Esophagus squamous epithelium (tissue), 4 donors: ENCODE measurements at regions not wholly inside any gene's neighbourhood (a gene's known extent, or its start where the extent isn't known, plus 50 kb on each side); places are given as distances from the start of the nearest gene placed in this dataset.

Source experiments
- POLR2A ChIP-seq, 4 donors: fragments of 450-650 bp; IDR thresholded peaks; one replicate each; pipeline ENCODE4 v1.6.1; 2017; ENCODE audit warnings: antibody characterized with exemption in 4 of 4, mild to moderate bottlenecking in 4 of 4, moderate library complexity in 3 of 4
- TF ChIP-seq, protein P1 (sequence below), 6 experiments: fragments of 450-650 bp in 4 of 6; fragments of 200-600 bp in 2 of 6; sonication (generic) in 2 of 6; IDR thresholded peaks; one replicate each; pipeline ENCODE4 v1.5.1; 2016 to 2019; ENCODE audit warnings: antibody characterized with exemption in 6 of 6, mild to moderate bottlenecking in 4 of 6, moderate library complexity in 4 of 6

DNA sequence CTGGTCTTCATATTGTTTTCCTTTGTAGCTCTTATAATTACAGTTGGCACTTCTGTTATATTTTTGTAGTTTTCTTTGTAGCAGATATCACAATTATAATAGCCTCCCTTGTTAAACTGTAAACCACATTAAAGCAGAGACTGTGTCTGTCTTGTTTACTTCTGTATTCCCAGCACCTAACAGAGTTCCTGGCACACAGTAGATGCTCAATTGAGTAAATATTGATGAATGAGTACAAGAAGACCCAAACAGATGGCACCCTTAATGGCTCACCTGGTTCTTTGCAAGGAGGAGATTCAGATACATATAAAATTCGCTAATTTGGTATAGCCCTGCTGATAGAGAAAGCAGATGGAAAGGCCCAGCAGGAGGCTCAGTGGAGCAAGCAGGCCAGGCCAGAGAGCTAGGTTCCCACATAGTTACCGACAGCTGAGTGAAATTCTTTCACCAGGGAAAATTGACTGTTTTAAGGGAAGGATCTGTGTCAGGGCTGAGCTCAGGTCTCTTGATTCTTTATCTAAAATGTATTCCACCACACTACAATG is 120.1 kb downstream of the NUP35 start:
- TF ChIP-seq, protein P1, sequence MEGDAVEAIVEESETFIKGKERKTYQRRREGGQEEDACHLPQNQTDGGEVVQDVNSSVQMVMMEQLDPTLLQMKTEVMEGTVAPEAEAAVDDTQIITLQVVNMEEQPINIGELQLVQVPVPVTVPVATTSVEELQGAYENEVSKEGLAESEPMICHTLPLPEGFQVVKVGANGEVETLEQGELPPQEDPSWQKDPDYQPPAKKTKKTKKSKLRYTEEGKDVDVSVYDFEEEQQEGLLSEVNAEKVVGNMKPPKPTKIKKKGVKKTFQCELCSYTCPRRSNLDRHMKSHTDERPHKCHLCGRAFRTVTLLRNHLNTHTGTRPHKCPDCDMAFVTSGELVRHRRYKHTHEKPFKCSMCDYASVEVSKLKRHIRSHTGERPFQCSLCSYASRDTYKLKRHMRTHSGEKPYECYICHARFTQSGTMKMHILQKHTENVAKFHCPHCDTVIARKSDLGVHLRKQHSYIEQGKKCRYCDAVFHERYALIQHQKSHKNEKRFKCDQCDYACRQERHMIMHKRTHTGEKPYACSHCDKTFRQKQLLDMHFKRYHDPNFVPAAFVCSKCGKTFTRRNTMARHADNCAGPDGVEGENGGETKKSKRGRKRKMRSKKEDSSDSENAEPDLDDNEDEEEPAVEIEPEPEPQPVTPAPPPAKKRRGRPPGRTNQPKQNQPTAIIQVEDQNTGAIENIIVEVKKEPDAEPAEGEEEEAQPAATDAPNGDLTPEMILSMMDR (IDR thresholded peaks at IDR 0.05): no peak
- TF ChIP-seq POLR2A (IDR thresholded peaks at IDR 0.05): no peak
